Prostate gland (tissue), 2 donors: ENCODE measurements at regions not wholly inside any gene's neighbourhood (a gene's known extent, or its start where the extent isn't known, plus 50 kb on each side); places are given as distances from the start of the nearest gene placed in this dataset.

Experiments used
- DNase-seq: peaks from one replicate; pipeline ENCODE4 v3.0.0-alpha.2; 2019; ENCODE audit warnings: low spot score
- H3K27ac ChIP-seq, 2 donors: fragments of 200-600 bp; sonication (generic); 2 replicates each; pipeline ENCODE4 v1.5.1; 2017 to 2019
- H3K27me3 ChIP-seq: fragments of 200-600 bp; sonication (generic); replicated peaks from 2 replicates; pipeline ENCODE4 v1.5.1; 2019; ENCODE audit not compliant: insufficient read depth
- H3K36me3 ChIP-seq, 2 donors: fragments of 200-600 bp; sonication (generic); 1 replicate in 1 of 2; 2 replicates in 1 of 2; pipeline versions ENCODE4 v1.5.1 to v1.8.1; 2017 to 2019
- H3K4me1 ChIP-seq: fragments of 200-600 bp; sonication (generic); replicated peaks from 2 replicates; pipeline ENCODE4 v1.5.1; 2019
- H3K4me3 ChIP-seq, 2 donors: fragments of 200-600 bp; sonication (generic); 2 replicates each; pipeline ENCODE4 v1.5.1; 2017 to 2019
- H3K9me3 ChIP-seq: fragments of 200-600 bp; sonication (generic); 2 replicates; pipeline ENCODE4 v1.5.1; 2017
- CTCF ChIP-seq, 4 experiments: fragments of 200-600 bp in 2 of 4; fragments of 450-650 bp in 2 of 4; sonication (generic) in 2 of 4; IDR thresholded peaks; 1 replicate in 3 of 4; 2 replicates in 1 of 4; pipeline ENCODE4 v1.5.1; 2016 to 2019; ENCODE audit warnings: antibody characterized with exemption in 4 of 4, mild to moderate bottlenecking in 2 of 4, moderate library complexity in 2 of 4
- POLR2A ChIP-seq: fragments of 450-650 bp; IDR thresholded peaks from one replicate; pipeline ENCODE4 v1.6.1; 2016; ENCODE audit warnings: antibody characterized with exemption, mild to moderate bottlenecking
- POLR2AphosphoS5 ChIP-seq: sonication (generic); formaldehyde crosslinking; IDR thresholded peaks from one replicate; pipeline ENCODE4 v1.6.1; 2017; ENCODE audit warnings: antibody characterized with exemption
- WGBS: methylation state at CpG from one replicate; pipeline ENCODE4 v1.1.5; 2018; 5-methylcytosine and 5-hydroxymethylcytosine counted together
- intact Hi-C: fragments of 100-400 bp; cut with DNase I; formaldehyde crosslinking; loops from one replicate; pipeline ENCODE4 v1.14.2; 2022

GRCh38 chr5:165695796-165696195 is 2190.4 kb downstream of the MAT2B start:
- no peak for DNase-seq
- no peak for TF ChIP-seq POLR2AphosphoS5
- TF ChIP-seq CTCF (IDR thresholded peaks at IDR 0.05): no peak
- TF ChIP-seq POLR2A: no peak
- Histone ChIP-seq H3K4me1 (no peaks in the 10 kb centered on the region), H3K4me3 (no peak overlapping the region), H3K36me3 (no peaks in the 10 kb centered on the region), H3K27me3 (no peaks in the 10 kb centered on the region), H3K27ac (no peak overlapping the region), H3K9me3 (no peaks in the 10 kb centered on the region)
- intact Hi-C loops: no loop called here
- 96% methylated on average over 1 of the region's 1 CpG for WGBS

- H3K9me3 ChIP-seq: no peaks in the 10 kb centered on the region
- intact Hi-C loops: no loop called here
- no peaks in the 10 kb centered on the region for H3K4me1 ChIP-seq
- no peak overlapping the region for H3K27ac ChIP-seq
- no peaks in the 10 kb centered on the region for H3K27me3 ChIP-seq
- no peak for DNase-seq
- WGBS: 100% methylated on average over 1 of the region's 1 CpG
- no peak for TF ChIP-seq POLR2A
- no peak for TF ChIP-seq CTCF (IDR thresholded peaks at IDR 0.05)
- TF ChIP-seq POLR2AphosphoS5: no peak
- H3K36me3 ChIP-seq: no peaks in the 10 kb centered on the region
- H3K4me3 ChIP-seq: no peak overlapping the region
Observed at GRCh38 chr5:165705960-165706359, 2200.5 kb downstream of the MAT2B start.

- Histone ChIP-seq H3K4me1 (no peaks in the 10 kb centered on the region), H3K27ac (no peak overlapping the region), H3K9me3 (no peaks in the 10 kb centered on the region), H3K36me3 (no peaks in the 10 kb centered on the region), H3K27me3 (no peaks in the 10 kb centered on the region), H3K4me3 (no peak overlapping the region)
- WGBS: 81% methylated on average over 3 of the region's 3 CpGs
- intact Hi-C loops: no loop called here
- TF ChIP-seq POLR2AphosphoS5: no peak
- no peak for TF ChIP-seq CTCF (IDR thresholded peaks at IDR 0.05)
- DNase-seq: no peak
Observed at GRCh38 chr5:165712011-165712410, 2206.6 kb downstream of the MAT2B start.

- DNase-seq: no peak
- Histone ChIP-seq H3K4me1 (no peaks in the 10 kb centered on the region), H3K27ac (no peak overlapping the region), H3K9me3 (no peaks in the 10 kb centered on the region), H3K36me3 (no peaks in the 10 kb centered on the region), H3K4me3 (no peak overlapping the region), H3K27me3 (no peaks in the 10 kb centered on the region)
- TF ChIP-seq POLR2A (no peak), POLR2AphosphoS5 (no peak), CTCF (IDR thresholded peaks at IDR 0.05) (no peak)
- 81% methylated on average over 1 of the region's 1 CpG for WGBS
- intact Hi-C loops: no loop called here
Observed at GRCh38 chr5:165714598-165714997, 2209.2 kb downstream of the MAT2B start.

- 85% methylated on average over 3 of the region's 3 CpGs for WGBS
Observed at GRCh38 chr5:165720901-165721300, 2215.5 kb downstream of the MAT2B start.

More at GRCh38 chr5:165720901-165721300, 2215.5 kb downstream of the MAT2B start:
- Histone ChIP-seq H3K9me3 (no peaks in the 10 kb centered on the region), H3K4me1 (no peaks in the 10 kb centered on the region), H3K27me3 (no peaks in the 10 kb centered on the region), H3K36me3 (no peaks in the 10 kb centered on the region), H3K27ac (no peak overlapping the region), H3K4me3 (no peak overlapping the region)
- intact Hi-C loops: no loop called here
- DNase-seq: no peak
- TF ChIP-seq CTCF (IDR thresholded peaks at IDR 0.05): no peak
- no peak for TF ChIP-seq POLR2A
- no peak for TF ChIP-seq POLR2AphosphoS5
